ENCODE measurements at regions not wholly inside any gene's neighbourhood (a gene's known extent, or its start where the extent isn't known, plus 50 kb on each side); places are given as distances from the start of the nearest gene placed in this dataset.
A peak's percentile ranks its signal among the peaks of the same experiment; 100 is the strongest.

DNA sequence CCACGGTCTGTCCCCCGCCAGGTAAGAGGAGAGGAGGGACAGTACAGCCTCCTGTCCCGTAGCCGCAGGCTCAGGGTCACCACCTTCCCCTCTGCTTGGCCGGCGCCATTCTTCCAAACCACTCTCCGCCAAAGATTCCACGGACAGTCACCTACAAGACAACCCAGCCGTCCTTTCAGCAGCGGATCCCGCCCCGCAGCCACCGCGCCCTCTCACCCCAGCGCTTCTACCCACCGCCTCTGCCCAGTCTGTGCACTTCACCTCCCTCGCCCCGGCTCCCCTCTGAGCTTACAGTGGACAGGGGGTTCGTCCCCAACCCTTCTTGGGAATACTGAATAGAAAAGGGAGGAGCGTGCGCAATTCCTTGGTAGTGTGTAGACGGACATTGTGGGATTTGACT lies 319.6 kb downstream of the FAM72C start:
- Mint-ChIP-seq H3K27me3 (ENCODE audit: insufficient read depth, low read depth, poor library complexity) (peaks cover 92% of the 10 kb centered on the region), H3K27ac (no peak overlapping the region), H3K4me3 (peak overlapping the region; percentile 50; the same call in 1 of the 3 replicates), H3K9me3 (no peaks in the 10 kb centered on the region; the same call in 2 of the 3 replicates), H3K4me1 (peaks cover 5% of the 10 kb centered on the region; the same call in 2 of the 3 replicates), H3K36me3 (ENCODE audit: low read depth) (no peaks in the 10 kb centered on the region)
- Histone ChIP-seq H3K27ac (ENCODE audit: low read depth) (no peak overlapping the region), H3K27me3 (ENCODE audit: insufficient read depth) (no peaks in the 10 kb centered on the region), H2AFZ (no peak overlapping the region), H4K20me1 (replicated peaks; ENCODE audit: insufficient read depth) (no peaks in the 10 kb centered on the region), H3K4me2 (no peak overlapping the region), H3K9me2 (ENCODE audit: insufficient read depth) (no peaks in the 10 kb centered on the region), H3K36me3 (ENCODE audit: insufficient read depth) (no peaks in the 10 kb centered on the region), H3K79me2 (replicated peaks; ENCODE audit: insufficient read depth) (no peaks in the 10 kb centered on the region), H3K4me1 (ENCODE audit: insufficient read depth) (no peaks in the 10 kb centered on the region), H3K4me3 (no peak overlapping the region), H3F3A (replicated peaks; ENCODE audit: low read depth) (no peaks in the 10 kb centered on the region)
- ATAC-seq (no peak; the same call in 1 of the 3 replicates), DNase-seq (ENCODE audit: low spot score) (no peak)
- TF ChIP-seq NANOG (IDR thresholded peaks at IDR 0.05; ENCODE audit: borderline replicate concordance) (no peak), POLR2AphosphoS5 (IDR thresholded peaks at IDR 0.05; ENCODE audit: low read depth) (no peak), EZH2phosphoT487 (IDR thresholded peaks at IDR 0.05; ENCODE audit: unreplicated experiment) (no peak), EZH2 (IDR thresholded peaks at IDR 0.05; ENCODE audit: low read depth, unreplicated experiment) (no peak), REST (IDR thresholded peaks at IDR 0.05; ENCODE audit: unreplicated experiment) (no peak), ZNF114 (CRISPR knock-in tag; IDR thresholded peaks at IDR 0.05) (no peak), CTCF (conservative IDR thresholded peaks at IDR 0.05; ENCODE audit: low read depth in 2 of 2) (no peak), JUNB (IDR thresholded peaks at IDR 0.05; ENCODE audit: unreplicated experiment) (no peak), ZNF462 (CRISPR knock-in tag; IDR thresholded peaks at IDR 0.05) (no peak), STAT1 (IDR thresholded peaks at IDR 0.05; ENCODE audit: unreplicated experiment) (no peak), CREB1 (CRISPR knock-in tag; IDR thresholded peaks at IDR 0.05; ENCODE audit: low read depth) (no peak), ZNF331 (CRISPR knock-in tag; IDR thresholded peaks at IDR 0.05; ENCODE audit: low read depth) (no peak)
- TF ChIP-seq, protein P1, sequence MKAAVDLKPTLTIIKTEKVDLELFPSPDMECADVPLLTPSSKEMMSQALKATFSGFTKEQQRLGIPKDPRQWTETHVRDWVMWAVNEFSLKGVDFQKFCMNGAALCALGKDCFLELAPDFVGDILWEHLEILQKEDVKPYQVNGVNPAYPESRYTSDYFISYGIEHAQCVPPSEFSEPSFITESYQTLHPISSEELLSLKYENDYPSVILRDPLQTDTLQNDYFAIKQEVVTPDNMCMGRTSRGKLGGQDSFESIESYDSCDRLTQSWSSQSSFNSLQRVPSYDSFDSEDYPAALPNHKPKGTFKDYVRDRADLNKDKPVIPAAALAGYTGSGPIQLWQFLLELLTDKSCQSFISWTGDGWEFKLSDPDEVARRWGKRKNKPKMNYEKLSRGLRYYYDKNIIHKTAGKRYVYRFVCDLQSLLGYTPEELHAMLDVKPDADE (IDR thresholded peaks at IDR 0.05) = no peak

Data from GM23338 (cell line).